Esophagus squamous epithelium (tissue), 4 donors: ENCODE measurements at regions not wholly inside any gene's neighbourhood (a gene's known extent, or its start where the extent isn't known, plus 50 kb on each side); places are given as distances from the start of the nearest gene placed in this dataset.

Experiments used
- POLR2A ChIP-seq, 4 donors: fragments of 450-650 bp; IDR thresholded peaks; one replicate each; pipeline ENCODE4 v1.6.1; 2017; ENCODE audit warnings: antibody characterized with exemption in 4 of 4, mild to moderate bottlenecking in 4 of 4, moderate library complexity in 3 of 4
- TF ChIP-seq, protein P1 (sequence below), 6 experiments: fragments of 450-650 bp in 4 of 6; fragments of 200-600 bp in 2 of 6; sonication (generic) in 2 of 6; IDR thresholded peaks; one replicate each; pipeline ENCODE4 v1.5.1; 2016 to 2019; ENCODE audit warnings: antibody characterized with exemption in 6 of 6, mild to moderate bottlenecking in 4 of 6, moderate library complexity in 4 of 6

DNA sequence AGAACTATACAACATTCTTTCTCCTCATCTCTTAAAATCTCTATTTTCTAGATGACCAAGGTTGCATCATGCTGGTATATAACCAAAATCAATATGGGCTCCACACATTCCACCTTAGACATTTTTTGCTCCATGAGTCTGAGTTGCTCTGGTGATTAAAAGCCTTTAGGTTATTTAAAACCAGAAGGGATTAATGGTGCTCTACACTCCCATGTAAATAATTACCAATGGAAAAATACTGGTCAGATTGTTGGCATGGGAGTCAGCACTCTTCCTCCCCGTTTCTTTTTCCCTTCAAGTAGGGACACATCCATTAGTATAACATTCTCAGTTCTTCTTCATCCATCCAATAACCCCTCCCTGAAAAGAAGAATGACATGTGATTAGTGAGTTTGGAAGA, 747.7 kb downstream of the PCDH17 start:
- TF ChIP-seq, protein P1, sequence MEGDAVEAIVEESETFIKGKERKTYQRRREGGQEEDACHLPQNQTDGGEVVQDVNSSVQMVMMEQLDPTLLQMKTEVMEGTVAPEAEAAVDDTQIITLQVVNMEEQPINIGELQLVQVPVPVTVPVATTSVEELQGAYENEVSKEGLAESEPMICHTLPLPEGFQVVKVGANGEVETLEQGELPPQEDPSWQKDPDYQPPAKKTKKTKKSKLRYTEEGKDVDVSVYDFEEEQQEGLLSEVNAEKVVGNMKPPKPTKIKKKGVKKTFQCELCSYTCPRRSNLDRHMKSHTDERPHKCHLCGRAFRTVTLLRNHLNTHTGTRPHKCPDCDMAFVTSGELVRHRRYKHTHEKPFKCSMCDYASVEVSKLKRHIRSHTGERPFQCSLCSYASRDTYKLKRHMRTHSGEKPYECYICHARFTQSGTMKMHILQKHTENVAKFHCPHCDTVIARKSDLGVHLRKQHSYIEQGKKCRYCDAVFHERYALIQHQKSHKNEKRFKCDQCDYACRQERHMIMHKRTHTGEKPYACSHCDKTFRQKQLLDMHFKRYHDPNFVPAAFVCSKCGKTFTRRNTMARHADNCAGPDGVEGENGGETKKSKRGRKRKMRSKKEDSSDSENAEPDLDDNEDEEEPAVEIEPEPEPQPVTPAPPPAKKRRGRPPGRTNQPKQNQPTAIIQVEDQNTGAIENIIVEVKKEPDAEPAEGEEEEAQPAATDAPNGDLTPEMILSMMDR (IDR thresholded peaks at IDR 0.05): no peak
- no peak for TF ChIP-seq POLR2A (IDR thresholded peaks at IDR 0.05)
